ENCODE measurements at regions not wholly inside any gene's neighbourhood (a gene's known extent, or its start where the extent isn't known, plus 50 kb on each side); places are given as distances from the start of the nearest gene placed in this dataset.

- Histone ChIP-seq H3K9me3 (ENCODE audit: control insufficient read depth, insufficient read depth, low read depth, low read length) (no peaks in the 10 kb centered on the region), H3K4me3 (ENCODE audit: low read depth in 2 of 2, low read length in 2 of 2) (no peak overlapping the region), H3K36me3 (ENCODE audit: control insufficient read depth, insufficient read depth, low read length) (no peaks in the 10 kb centered on the region), H3K27me3 (ENCODE audit: control insufficient read depth, insufficient read depth, low read length) (no peaks in the 10 kb centered on the region; the same call in 1 of the 2 replicates), H3K27ac (ENCODE audit: low read length) (no peak overlapping the region), H3K4me1 (ENCODE audit: control insufficient read depth, insufficient read depth, low read length) (no peaks in the 10 kb centered on the region)
- in situ Hi-C loops (cut with HindIII; ENCODE audit: low pct_unique_long_range_greater_than_20kb, low sequenced_read_pairs): no loop called here
- no peak for TF ChIP-seq CTCF (IDR thresholded peaks at IDR 0.05)
- TF ChIP-seq, protein P1, sequence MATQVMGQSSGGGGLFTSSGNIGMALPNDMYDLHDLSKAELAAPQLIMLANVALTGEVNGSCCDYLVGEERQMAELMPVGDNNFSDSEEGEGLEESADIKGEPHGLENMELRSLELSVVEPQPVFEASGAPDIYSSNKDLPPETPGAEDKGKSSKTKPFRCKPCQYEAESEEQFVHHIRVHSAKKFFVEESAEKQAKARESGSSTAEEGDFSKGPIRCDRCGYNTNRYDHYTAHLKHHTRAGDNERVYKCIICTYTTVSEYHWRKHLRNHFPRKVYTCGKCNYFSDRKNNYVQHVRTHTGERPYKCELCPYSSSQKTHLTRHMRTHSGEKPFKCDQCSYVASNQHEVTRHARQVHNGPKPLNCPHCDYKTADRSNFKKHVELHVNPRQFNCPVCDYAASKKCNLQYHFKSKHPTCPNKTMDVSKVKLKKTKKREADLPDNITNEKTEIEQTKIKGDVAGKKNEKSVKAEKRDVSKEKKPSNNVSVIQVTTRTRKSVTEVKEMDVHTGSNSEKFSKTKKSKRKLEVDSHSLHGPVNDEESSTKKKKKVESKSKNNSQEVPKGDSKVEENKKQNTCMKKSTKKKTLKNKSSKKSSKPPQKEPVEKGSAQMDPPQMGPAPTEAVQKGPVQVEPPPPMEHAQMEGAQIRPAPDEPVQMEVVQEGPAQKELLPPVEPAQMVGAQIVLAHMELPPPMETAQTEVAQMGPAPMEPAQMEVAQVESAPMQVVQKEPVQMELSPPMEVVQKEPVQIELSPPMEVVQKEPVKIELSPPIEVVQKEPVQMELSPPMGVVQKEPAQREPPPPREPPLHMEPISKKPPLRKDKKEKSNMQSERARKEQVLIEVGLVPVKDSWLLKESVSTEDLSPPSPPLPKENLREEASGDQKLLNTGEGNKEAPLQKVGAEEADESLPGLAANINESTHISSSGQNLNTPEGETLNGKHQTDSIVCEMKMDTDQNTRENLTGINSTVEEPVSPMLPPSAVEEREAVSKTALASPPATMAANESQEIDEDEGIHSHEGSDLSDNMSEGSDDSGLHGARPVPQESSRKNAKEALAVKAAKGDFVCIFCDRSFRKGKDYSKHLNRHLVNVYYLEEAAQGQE (IDR thresholded peaks at IDR 0.05; ENCODE audit: insufficient read depth in 1 of 2, low read depth in 2 of 2, low read length in 1 of 2): no peak
- intact Hi-C loops (cut with micrococcal nuclease; ENCODE audit: unreplicated experiment): no loop called here
- CTCF ChIA-PET: no interaction called here
- POLR2A ChIA-PET: no interaction called here
- ATAC-seq (no peak), DNase-seq (ENCODE audit: low read depth, low spot score) (no peak)
- no TSS peak for BruUV-seq (replicated peaks)
These were observed 145.7 kb upstream of the IRX3 start for GRCh38 chr16:54431997-54432896.

DNA sequence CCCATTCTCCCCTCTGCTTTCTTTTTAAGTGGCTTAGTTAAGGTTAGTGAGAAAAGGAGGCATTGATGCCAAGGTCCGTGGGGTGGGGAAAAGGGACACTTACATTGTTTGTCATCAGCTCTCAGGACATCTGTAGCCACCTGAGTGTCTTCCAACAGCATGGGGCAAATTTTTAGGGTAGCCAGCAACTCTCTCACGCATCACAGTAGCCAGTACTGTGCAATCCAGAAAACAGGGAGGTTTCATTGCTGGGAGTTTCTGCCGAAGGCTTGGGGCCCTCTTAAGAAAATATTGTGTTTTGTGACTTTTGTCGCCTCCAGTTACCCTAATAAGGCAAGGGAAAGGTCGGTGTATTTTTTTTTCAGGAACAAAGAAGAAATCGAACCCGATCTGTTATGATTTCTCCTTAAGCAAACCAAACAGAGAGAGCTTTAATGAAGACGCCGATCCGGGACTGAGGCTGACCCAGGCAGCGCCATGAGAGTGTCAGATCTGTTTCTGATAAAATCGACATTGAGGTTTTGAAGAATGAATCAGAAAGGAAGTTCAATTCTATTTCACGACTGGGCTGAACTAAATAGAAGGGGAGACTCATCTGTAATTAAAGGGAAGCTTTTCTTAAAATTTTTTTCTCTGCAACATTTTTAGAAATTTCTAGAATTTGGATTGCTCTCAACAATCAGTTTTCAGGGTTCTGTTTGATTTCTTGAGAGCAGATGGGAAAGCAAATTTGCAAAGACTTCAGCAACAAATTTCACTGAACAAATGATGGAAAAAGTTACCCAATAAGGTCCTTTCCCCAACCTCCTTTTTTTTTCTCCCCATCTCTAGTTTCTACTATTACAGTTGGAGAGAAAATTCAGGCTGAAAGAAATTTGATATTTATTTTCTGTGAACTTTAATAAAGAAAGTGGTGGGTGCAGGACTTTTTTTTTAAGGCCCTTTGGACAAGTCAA lies 144.7 kb upstream of the IRX3 start:
- no TSS peak for BruUV-seq (replicated peaks)
- no peaks in the 10 kb centered on the region for H3K9me3 ChIP-seq (ENCODE audit: control insufficient read depth, insufficient read depth, low read depth, low read length)
- CTCF ChIA-PET: no interaction called here
- no peak for ATAC-seq
- TF ChIP-seq SIN3A (IDR thresholded peaks at IDR 0.05; ENCODE audit: borderline replicate concordance, insufficient read depth, low read depth, low read length): no peak
- no peak for TF ChIP-seq TCF7L2 (IDR thresholded peaks at IDR 0.05; ENCODE audit: low read depth, low read length)
- TF ChIP-seq, protein P1 (IDR thresholded peaks at IDR 0.05; ENCODE audit: insufficient read depth in 1 of 2, low read depth in 2 of 2, low read length in 1 of 2): no peak
- TF ChIP-seq CTCF (IDR thresholded peaks at IDR 0.05): no peak
- TF ChIP-seq POLR2AphosphoS5 (IDR thresholded peaks at IDR 0.05; ENCODE audit: low read depth, low read length): no peak
- H3K36me3 ChIP-seq (ENCODE audit: control insufficient read depth, insufficient read depth, low read length): no peaks in the 10 kb centered on the region
- DNase-seq (ENCODE audit: low read depth, low spot score): no peak
- intact Hi-C loops (cut with micrococcal nuclease; ENCODE audit: unreplicated experiment): no loop called here
- no peaks in the 10 kb centered on the region; the same call in 1 of the 2 replicates for H3K27me3 ChIP-seq (ENCODE audit: control insufficient read depth, insufficient read depth, low read length)
- H3K27ac ChIP-seq (ENCODE audit: low read length): no peak overlapping the region
- in situ Hi-C loops (cut with HindIII; ENCODE audit: low pct_unique_long_range_greater_than_20kb, low sequenced_read_pairs): no loop called here
- no peaks in the 10 kb centered on the region for H3K4me1 ChIP-seq (ENCODE audit: control insufficient read depth, insufficient read depth, low read length)
- POLR2A ChIA-PET: no interaction called here
- H3K4me3 ChIP-seq (ENCODE audit: low read depth in 2 of 2, low read length in 2 of 2): no peak overlapping the region; a peak in 1 of 4 replicates
